NCI-H2029 (cell line): ENCODE measurements at regions not wholly inside any gene's neighbourhood (a gene's known extent, or its start where the extent isn't known, plus 50 kb on each side); places are given as distances from the start of the nearest gene placed in this dataset.

Experiments
- DNase-seq: peaks from one replicate; lab custom pipeline; 2025; lab: John Stamatoyannopoulos, UW

GRCh38 chr7:86972072-86972471 is 87.4 kb downstream of the ELAPOR2 start:
- DNase-seq: no peak

DNA sequence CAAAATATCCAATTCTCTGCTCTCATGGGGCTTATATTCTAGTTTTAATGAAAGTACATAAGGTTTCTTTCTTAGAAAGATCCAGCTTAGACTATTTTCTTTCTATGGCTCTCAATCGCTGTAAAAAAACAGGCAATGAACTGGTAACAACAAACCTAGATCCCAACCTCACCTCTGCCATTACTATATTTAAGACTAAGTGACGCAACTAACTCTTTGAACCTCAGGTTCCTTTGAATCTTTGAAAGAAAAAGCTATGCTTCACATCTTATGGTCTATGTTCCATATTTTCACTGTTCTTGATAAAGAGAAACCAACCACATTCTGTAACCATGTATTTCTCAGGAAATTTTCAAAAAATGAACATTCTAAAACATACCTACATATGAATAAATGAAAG is 88.5 kb downstream of the ELAPOR2 start:
- no peak for DNase-seq

- DNase-seq: no peak
Observed at GRCh38 chr7:86970547-86970946, 88.9 kb downstream of the ELAPOR2 start.

- DNase-seq: no peak
Observed at GRCh38 chr7:86969865-86970264, 89.6 kb downstream of the ELAPOR2 start.

- peak; percentile 35 for DNase-seq
Observed at GRCh38 chr7:86968618-86969017, 90.8 kb downstream of the ELAPOR2 start.

DNA sequence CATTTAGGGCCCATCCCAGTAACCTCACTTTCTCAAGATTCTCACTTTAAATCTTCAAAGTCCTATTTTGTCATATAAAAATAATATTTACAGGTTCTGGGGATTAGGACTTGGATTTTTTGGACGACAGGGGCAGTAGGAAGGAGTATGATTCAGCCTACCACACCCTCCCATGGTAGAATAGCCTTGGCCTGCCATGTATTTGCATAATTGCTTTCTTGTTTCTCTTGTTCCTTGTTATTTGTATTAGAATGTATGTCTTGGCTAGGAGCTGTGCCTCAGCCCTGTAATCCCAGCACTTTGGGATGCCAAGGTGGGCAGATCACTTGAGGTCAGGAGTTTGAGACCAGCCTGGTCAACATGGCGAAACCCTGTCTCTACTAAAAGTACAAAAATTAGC is 92.5 kb downstream of the ELAPOR2 start:
- DNase-seq: no peak

DNA sequence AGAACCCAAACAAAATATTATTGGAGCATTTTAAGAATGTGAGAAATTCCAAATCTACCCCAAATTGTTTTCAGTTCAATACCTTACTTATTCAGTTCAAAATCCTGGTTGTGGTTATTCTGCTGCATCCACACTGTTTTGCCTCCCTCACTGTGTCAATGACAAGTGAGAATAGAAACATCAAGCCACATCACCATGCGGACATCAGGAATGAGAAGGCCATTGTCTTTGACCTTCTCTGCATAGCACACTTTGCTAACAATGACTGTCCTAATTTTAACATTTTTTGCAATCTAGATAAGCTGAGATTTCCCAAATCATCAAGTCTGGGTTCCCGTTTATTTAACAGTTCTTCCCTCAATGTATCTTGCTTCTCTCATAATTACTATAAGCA is 93.7 kb downstream of the ELAPOR2 start:
- no peak for DNase-seq

- DNase-seq: no peak
Observed at GRCh38 chr7:86964973-86965726, 94.3 kb downstream of the ELAPOR2 start.

- no peak for DNase-seq
Observed at GRCh38 chr7:86963599-86964230, 95.7 kb downstream of the ELAPOR2 start.

GRCh38 chr7:86962623-86963022 is 96.8 kb downstream of the ELAPOR2 start:
- no peak for DNase-seq

DNA sequence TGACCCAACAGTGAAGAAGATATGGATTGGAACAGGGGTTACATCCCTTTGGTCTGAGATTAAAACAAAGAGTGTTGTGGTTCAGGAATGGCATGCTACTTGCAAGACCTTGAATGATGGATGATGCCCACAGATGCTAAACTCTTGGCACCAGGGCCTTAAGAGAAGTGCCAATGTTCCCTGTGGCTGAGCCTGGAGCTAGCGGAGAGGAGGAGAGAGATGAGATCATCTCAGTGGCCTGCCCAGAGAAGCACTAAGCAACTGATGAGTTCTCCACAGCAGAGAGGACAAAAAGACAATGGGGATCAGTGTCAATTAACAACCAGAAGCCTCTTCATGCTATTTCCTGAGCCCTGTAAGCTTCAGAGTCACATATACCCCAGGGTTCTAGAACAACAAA is 97.8 kb downstream of the ELAPOR2 start:
- DNase-seq: peak; percentile 68

GRCh38 chr7:86958380-86958779 is 101.1 kb downstream of the ELAPOR2 start:
- DNase-seq: no peak

DNA sequence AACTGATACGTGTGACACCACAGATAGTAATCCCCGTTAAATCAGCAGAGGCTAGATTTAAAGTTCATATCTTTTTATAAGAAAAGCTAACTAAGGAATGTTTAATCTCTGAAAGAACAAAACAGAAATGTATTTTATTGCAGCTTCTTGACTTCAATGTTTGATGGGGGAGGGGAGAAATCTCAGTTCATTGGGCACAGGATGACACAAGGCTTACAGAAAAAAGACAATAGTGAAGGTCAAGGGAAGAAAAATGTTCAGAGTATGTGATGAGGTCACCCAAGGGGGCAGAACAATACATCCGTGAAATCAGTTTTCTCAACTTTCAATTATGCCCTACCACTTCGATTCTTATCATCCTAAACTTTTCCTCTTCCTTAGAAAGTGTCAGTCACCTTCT is 102.9 kb downstream of the ELAPOR2 start:
- no peak for DNase-seq

GRCh38 chr7:86955895-86956503 is 103.5 kb downstream of the ELAPOR2 start:
- no peak for DNase-seq

- DNase-seq: no peak
Observed at GRCh38 chr7:86954971-86955370, 104.5 kb downstream of the ELAPOR2 start.

- DNase-seq: no peak
Observed at GRCh38 chr7:86953653-86954336, 105.7 kb downstream of the ELAPOR2 start.

DNA sequence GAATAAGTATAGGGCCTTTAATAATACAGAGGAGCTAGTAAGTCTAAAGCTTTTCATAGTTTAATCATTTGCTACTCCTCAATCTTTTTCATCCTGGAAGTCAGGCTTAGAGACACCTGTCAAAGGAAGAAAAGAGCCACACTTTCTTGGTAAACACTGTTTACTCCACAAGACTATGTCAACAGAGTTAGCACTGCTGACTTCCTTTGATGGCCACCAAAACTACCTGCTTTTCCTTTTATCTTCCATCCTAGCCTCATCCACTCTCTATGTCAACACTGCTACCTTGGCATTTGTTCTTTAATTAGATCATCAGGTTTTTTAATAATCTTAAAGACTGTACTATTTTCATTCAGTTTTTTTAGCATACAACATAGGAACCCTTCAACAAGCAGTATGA is 106.2 kb downstream of the ELAPOR2 start:
- no peak for DNase-seq

GRCh38 chr7:86951895-86952294 is 107.6 kb downstream of the ELAPOR2 start:
- no peak for DNase-seq

DNA sequence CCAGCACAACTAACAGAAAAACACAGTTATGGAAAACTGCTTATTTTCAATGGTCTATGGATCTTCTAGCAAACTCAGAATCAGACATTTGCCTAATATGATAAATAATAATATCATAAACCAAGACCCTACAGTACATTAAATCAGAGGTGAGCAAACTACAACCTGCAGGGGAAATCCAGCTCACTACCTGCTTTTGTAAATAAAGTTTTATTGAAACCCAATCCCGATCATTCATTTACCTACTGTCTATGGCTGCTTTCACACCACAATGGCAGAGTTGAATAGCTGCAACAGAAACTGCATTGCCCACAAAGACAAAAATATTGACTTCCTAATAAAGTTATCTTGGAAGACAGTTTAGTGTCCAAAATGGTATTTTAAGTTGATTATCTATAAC is 108.5 kb downstream of the ELAPOR2 start:
- no peak for DNase-seq

DNA sequence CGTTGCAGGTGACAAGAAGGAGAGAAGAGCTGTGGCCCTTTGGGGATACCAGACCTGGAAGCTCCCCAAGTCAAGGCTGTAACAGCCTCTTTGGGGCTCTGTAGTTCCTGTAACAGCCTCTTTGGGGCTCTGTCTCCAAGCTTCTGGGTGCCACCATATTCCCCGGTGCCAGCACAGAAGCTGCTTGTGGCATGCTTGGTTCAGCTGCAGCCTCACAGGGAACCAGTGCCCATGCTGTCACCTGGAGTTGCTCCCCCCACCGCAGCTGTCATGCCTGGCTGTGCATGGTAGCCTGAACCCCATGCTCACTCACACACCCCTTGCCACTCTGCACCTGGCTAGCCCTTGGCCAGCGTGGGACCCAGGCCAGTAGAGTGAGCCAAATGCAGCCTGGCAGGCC is 109.1 kb downstream of the ELAPOR2 start:
- no peak for DNase-seq

GRCh38 chr7:86949779-86950260 is 109.6 kb downstream of the ELAPOR2 start:
- no peak for DNase-seq

DNA sequence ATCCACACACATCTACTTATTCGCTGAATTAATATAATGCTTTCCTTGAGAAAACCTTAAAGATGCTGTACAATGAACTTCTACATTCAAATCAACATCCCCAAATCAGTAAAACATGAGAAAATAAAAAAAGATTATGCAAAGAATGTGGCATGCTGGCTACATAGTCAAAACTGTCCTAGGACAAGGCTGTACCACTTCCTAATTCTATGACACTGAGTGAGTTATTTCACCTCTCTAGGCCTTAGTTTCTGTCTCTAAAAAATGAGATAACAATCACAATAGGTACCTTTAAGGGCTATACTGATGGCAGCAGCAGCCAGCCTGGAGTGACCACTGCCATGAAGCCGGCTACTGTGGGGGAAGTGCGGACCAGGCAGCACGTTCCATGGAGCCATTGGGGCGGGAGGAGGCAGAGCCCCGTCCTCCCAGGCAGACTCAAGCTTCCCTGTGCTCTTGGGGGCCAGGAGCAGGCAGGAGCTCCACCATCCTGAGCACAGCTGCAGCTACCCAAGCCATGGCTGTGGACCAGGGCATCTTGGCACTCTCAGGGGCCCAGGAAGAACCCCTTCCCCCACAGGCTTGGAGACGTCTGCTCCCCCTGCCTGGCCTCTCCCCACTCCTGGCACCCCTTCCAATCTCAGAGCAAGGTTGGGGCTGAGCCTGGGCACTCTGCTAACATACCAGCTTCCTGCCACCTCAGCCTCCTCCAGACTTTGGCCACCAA is 110.2 kb downstream of the ELAPOR2 start:
- no peak for DNase-seq
